Thyroid gland (tissue), 4 donors: ENCODE measurements at regions not wholly inside any gene's neighbourhood (a gene's known extent, or its start where the extent isn't known, plus 50 kb on each side); places are given as distances from the start of the nearest gene placed in this dataset.

Experiments used
- POLR2A ChIP-seq, 2 donors: fragments of 450-650 bp; IDR thresholded peaks; one replicate each; pipeline ENCODE4 v1.6.1; 2017; ENCODE audit warnings: antibody characterized with exemption in 2 of 2, mild to moderate bottlenecking in 2 of 2, moderate library complexity in 1 of 2
- TF ChIP-seq, protein P1 (sequence below), 6 experiments: fragments of 200-600 bp in 3 of 6; fragments of 450-650 bp in 3 of 6; sonication (generic) in 3 of 6; IDR thresholded peaks; one replicate each; pipeline ENCODE4 v1.5.1; 2016 to 2019; ENCODE audit warnings: antibody characterized with exemption in 6 of 6, mild to moderate bottlenecking in 2 of 6, inconsistent platforms in 1 of 6, moderate library complexity in 1 of 6

DNA sequence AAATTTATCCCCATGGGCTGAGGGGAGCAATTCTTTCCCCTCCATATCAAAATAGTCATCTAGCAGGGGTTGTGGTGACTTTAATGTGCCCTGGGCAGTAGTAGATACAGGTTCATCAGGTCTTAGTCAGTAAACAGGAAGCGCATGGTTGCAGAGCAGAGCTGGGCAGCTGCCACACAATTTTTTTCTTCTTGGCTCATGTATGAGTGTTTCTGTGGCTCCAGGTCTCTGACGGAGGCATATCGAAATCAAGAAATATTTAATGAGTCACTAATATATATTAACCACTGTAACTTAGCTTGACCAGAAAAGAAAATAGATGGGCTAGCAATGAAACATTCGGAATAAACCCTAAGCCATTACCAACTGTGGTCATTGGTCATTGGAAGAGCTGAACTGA lies 68.4 kb upstream of the UBL3 start:
- TF ChIP-seq POLR2A (IDR thresholded peaks at IDR 0.05), result no peak
- TF ChIP-seq, protein P1, sequence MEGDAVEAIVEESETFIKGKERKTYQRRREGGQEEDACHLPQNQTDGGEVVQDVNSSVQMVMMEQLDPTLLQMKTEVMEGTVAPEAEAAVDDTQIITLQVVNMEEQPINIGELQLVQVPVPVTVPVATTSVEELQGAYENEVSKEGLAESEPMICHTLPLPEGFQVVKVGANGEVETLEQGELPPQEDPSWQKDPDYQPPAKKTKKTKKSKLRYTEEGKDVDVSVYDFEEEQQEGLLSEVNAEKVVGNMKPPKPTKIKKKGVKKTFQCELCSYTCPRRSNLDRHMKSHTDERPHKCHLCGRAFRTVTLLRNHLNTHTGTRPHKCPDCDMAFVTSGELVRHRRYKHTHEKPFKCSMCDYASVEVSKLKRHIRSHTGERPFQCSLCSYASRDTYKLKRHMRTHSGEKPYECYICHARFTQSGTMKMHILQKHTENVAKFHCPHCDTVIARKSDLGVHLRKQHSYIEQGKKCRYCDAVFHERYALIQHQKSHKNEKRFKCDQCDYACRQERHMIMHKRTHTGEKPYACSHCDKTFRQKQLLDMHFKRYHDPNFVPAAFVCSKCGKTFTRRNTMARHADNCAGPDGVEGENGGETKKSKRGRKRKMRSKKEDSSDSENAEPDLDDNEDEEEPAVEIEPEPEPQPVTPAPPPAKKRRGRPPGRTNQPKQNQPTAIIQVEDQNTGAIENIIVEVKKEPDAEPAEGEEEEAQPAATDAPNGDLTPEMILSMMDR (IDR thresholded peaks at IDR 0.05), result no peak
